ENCODE measurements at regions not wholly inside any gene's neighbourhood (a gene's known extent, or its start where the extent isn't known, plus 50 kb on each side); places are given as distances from the start of the nearest gene placed in this dataset.

GRCh38 chr6:113318575-113318917 lies 538.6 kb upstream of the MARCKS start:
- no peak overlapping the region for H3K4me3 ChIP-seq
- intact Hi-C loops (cut with micrococcal nuclease): no loop called here
- H3K27ac ChIP-seq (replicated peaks): no peak overlapping the region

GRCh38 chr6:113320653-113321052 lies 536.5 kb upstream of the MARCKS start:
- H3K9me3 ChIP-seq (replicated peaks): no peaks in the 10 kb centered on the region
- no peak overlapping the region for H3K4me3 ChIP-seq
- DNase-seq: no peak
- intact Hi-C loops (cut with micrococcal nuclease): no loop called here
- no peak overlapping the region for H3K27ac ChIP-seq (replicated peaks)
- H3K36me3 ChIP-seq: no peaks in the 10 kb centered on the region
- no peaks in the 10 kb centered on the region for H3K4me1 ChIP-seq
- H3K27me3 ChIP-seq (ENCODE audit: low read depth): no peaks in the 10 kb centered on the region
- no peak for TF ChIP-seq CTCF (IDR thresholded peaks at IDR 0.05; ENCODE audit: borderline replicate concordance)

More at GRCh38 chr6:113318575-113318917, 538.6 kb upstream of the MARCKS start:
- Histone ChIP-seq H3K9me3 (replicated peaks) (no peaks in the 10 kb centered on the region), H3K36me3 (no peaks in the 10 kb centered on the region), H3K27me3 (ENCODE audit: low read depth) (no peaks in the 10 kb centered on the region), H3K4me1 (no peaks in the 10 kb centered on the region)
- no peak for TF ChIP-seq CTCF (IDR thresholded peaks at IDR 0.05; ENCODE audit: borderline replicate concordance)
- no peak for DNase-seq

- Histone ChIP-seq H3K4me3 (no peak overlapping the region), H3K27ac (replicated peaks) (no peak overlapping the region), H3K36me3 (no peaks in the 10 kb centered on the region), H3K4me1 (no peaks in the 10 kb centered on the region), H3K9me3 (replicated peaks) (no peaks in the 10 kb centered on the region), H3K27me3 (ENCODE audit: low read depth) (no peaks in the 10 kb centered on the region)
- intact Hi-C loops (cut with micrococcal nuclease): no loop called here
- DNase-seq: no peak
- no peak for TF ChIP-seq CTCF (IDR thresholded peaks at IDR 0.05; ENCODE audit: borderline replicate concordance)
These were observed 530.4 kb upstream of the MARCKS start for GRCh38 chr6:113326781-113327180.

- H3K9me3 ChIP-seq (replicated peaks): no peaks in the 10 kb centered on the region
- no peaks in the 10 kb centered on the region for H3K27me3 ChIP-seq (ENCODE audit: low read depth)
- H3K4me3 ChIP-seq: no peak overlapping the region
- no peaks in the 10 kb centered on the region for H3K36me3 ChIP-seq
- peak; percentile 13 for DNase-seq
- H3K27ac ChIP-seq (replicated peaks): peak overlapping the region; percentile 14
- H3K4me1 ChIP-seq: no peaks in the 10 kb centered on the region
- TF ChIP-seq CTCF (IDR thresholded peaks at IDR 0.05; ENCODE audit: borderline replicate concordance): no peak
- intact Hi-C loops (cut with micrococcal nuclease): no loop called here
These were observed 528.2 kb upstream of the MARCKS start for GRCh38 chr6:113328886-113329381.

- no peaks in the 10 kb centered on the region for H3K36me3 ChIP-seq
These were observed 527.1 kb upstream of the MARCKS start for GRCh38 chr6:113329942-113330635.

More at GRCh38 chr6:113329942-113330635, 527.1 kb upstream of the MARCKS start:
- H3K27ac ChIP-seq (replicated peaks): no peak overlapping the region
- DNase-seq: no peak
- no peak overlapping the region for H3K4me3 ChIP-seq
- H3K27me3 ChIP-seq (ENCODE audit: low read depth): no peaks in the 10 kb centered on the region
- TF ChIP-seq CTCF (IDR thresholded peaks at IDR 0.05; ENCODE audit: borderline replicate concordance): no peak
- intact Hi-C loops (cut with micrococcal nuclease): no loop called here
- H3K4me1 ChIP-seq: no peaks in the 10 kb centered on the region
- H3K9me3 ChIP-seq (replicated peaks): no peaks in the 10 kb centered on the region

Data from left ventricle myocardium inferior (tissue), 1 donor.